NCI-H1930 (cell line): ENCODE measurements at regions not wholly inside any gene's neighbourhood (a gene's known extent, or its start where the extent isn't known, plus 50 kb on each side); places are given as distances from the start of the nearest gene placed in this dataset.

Source experiments
- DNase-seq, 2 experiments: peaks; one replicate each; lab custom pipeline; 2025; lab: John Stamatoyannopoulos, UW

DNA sequence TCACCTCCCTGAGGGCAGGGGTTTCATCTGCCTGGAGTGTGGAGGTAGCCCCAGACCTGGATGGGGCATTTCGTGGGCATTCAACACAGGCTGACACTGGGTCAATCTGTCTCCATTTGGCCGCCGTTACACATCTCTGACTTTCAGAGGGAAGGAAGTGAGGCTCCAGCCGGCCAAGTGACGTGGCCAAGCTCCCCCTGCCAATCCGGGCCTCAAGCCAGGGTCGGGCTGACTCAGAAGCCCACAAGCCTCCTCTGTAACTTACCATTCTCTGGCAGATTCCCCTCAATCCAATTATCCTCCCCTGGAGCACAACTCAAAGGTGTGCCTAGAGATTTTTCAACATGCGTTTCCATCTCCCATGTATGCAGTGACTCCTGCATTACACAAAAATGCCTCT is 227.6 kb downstream of the KLF13 start:
- no peak for DNase-seq

DNA sequence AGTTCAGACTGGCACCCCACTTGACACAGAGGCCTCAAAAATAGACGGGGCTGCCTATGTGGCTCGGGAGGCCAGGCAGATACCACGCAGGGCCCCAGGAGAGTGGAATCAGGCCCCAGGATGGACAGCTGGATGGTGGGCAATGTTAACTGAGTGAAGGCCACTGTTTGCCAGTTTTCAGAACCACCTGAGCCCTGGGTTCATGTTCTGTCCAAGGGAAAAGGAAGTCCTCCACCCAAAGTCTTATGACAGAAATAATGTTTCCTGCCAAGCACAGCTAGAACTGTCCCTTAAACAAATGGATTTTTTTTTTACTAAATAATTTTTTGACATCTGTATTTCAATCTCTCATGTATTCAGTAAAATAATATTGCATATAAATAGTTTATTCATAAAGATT is 228.4 kb downstream of the KLF13 start:
- DNase-seq, result no peak

GRCh38 chr15:31556494-31557150 is 230.0 kb downstream of the KLF13 start:
- no peak for DNase-seq

DNA sequence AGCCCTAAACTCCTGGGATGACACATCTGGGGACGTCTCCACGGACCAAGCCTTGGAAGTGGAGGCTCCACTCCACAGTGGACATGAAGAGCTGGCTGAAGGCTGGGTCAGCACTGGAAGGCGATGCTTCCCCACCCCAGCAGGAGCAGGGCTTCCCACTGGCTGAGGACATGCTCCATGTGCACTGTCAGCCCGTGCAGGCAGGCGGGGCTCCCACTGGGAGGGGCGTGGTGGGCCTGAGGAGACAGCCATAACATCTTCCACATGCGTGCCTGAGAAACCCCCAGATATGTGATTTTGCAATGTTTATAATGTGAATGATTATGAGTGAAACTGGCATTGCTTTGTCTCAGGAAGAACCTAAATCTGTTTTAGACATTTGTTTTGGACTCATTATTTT is 231.3 kb downstream of the KLF13 start:
- no peak for DNase-seq

DNA sequence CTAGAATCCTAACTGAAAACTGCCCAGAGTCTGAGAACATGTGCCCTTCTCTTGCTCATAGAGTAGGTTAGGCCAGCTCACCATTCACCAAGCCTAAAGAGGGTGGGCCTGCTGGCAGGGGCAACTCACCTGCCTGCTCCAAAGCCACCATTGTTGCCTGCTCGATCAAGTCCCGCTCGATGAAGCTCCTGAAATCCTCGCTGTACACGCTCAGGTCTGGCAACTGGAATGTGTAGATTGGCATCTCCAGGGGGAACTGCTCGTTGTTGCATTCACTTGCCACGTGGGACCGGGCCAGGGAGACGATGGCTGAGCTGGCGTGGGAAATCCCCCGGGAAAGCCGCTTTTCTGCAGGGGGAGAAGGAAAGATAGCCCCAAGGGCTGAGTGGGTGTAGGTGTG is 232.2 kb downstream of the KLF13 start:
- DNase-seq, result no peak

DNA sequence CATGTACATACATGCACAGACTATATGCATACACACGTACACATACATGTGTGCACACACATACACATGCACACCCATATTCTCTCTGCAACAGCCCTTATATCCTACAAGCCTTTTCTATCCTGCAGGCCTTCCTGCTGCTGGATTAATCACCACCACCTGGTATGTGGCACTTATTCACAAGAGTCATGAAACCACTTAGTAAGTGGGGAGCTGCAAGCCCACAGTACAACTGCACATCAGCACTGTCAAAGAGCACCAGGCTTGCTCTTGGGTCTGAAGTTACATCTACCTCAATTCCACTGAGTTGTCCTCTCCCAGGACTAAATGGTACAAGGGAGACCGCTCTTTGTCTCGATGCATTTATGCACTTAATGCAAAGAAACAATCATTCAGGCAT is 233.2 kb downstream of the KLF13 start:
- DNase-seq, result no peak

- no peak for DNase-seq
Measured at GRCh38 chr15:31560643-31561042, 234.0 kb downstream of the KLF13 start.

- no peak for DNase-seq
Measured at GRCh38 chr15:31561156-31561555, 234.5 kb downstream of the KLF13 start.

DNA sequence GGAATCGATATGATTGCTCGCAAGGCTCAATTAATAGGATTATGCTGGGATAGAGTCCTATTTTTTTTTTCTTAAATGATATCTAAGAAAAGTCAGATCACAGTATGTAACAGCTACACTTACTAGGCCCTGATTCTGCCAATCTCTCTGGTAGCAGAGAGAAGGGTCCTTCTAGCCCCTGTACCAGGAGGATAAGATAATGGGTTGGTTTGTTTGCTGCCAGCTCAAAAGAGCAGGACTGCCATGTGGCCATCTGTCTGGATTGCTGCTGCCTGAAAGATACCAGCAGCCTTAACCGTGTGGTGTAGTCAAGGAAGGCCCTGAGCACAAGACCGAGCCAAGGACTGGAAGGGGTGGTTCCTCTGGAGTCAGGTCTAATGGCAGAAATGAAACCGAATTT is 236.4 kb downstream of the KLF13 start:
- DNase-seq, result no peak

DNA sequence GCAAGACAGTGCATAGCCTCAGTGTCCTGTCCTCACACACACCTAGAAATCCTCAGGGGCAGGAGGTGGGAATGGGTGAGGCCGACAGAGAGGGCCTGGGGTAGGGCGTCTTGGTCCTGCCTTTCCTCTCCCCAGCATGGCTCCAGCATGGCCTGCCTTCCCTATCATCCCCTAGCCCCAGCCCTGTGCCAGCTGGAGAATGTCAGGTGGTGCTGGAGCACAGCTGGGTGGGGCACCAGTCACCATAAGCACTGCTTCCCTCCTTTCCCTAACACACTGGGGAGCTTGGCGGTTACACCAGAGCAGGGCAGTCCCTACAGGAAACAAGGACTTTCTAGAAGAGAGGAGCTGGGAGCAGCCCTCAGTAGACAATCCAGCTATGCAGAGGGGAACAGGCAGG is 236.8 kb downstream of the KLF13 start:
- DNase-seq, result no peak

- no peak for DNase-seq
Measured at GRCh38 chr15:31567861-31568260, 241.2 kb downstream of the KLF13 start.

DNA sequence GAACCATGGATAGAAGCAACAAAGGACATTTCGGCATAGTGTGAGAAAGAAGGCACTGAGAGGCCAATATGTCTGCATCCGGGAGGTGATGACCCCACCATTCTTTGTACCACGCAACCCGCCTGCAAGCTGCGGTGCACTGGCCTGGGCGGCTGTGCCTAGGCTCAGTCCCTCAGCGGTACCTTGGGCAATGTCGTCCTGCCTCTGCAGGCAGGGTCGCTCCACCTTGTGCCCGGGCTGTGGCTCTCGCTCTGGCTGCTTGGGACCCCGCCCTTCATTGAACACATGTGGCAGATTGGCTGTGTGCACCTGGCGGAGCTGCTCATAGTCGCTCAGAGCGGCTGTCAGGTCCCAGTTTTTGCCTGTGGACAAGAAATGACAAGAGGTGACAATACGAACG is 243.2 kb downstream of the KLF13 start:
- no peak for DNase-seq

DNA sequence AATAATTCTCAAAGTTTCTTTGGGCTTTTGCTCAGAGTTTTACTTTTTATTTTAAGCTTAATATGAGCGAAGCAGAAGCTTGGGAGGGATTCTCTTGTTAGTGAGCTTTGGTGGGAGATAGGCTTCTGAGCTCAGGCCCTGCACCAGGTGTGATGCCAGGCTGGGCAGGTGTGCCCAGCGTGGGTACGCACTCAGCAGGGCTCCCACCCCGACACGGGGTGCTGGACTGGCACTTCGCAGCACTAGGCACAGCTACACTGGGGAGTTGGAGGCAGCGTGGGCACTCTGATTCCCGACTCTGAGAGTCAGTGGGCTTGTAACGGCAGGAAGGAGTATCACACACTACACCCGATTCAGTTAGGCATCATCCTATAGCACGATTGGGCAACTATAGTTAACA is 244.0 kb downstream of the KLF13 start:
- no peak for DNase-seq

DNA sequence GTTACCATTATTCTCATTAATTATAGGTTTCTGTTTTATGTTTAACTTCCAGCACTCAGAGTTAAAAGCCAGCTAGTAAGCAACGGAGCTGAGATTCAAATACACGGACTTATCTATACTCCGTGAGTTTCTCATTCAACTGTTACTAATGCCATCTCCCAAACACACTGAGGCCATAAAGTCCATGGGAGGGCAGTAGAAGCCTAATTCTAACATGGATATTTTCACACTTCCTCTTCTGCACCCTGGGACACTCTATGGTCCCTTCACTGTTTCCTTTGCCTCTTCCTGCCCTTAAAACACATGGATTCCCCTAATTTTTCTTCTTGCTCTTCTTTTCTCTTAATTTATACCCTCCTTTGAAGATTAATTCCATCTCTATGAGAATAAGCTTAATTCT is 245.0 kb downstream of the KLF13 start:
- no peak for DNase-seq

GRCh38 chr15:31573759-31574158 is 247.1 kb downstream of the KLF13 start:
- no peak for DNase-seq

- DNase-seq, result no peak
Measured at GRCh38 chr15:31574766-31575165, 248.1 kb downstream of the KLF13 start.

GRCh38 chr15:31577108-31577507 is 250.5 kb downstream of the KLF13 start:
- no peak for DNase-seq

DNA sequence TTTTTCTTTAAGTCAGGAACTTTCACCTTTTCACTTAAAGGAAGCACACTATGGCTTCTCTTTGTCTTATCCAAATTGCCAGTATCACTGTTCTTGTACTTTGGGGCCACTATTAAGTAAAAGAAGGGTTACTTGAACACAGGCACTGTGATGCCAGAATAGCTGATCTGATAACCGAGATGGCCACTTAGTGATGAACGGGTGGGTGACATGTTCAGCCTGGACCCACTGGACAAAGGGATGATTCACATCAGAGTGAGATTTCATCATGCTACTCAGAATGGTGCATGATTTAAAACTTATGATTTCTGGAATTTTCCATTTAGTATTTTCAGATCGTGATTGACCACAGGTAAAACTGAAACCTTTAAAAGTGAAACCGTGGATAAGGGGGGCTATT is 252.6 kb downstream of the KLF13 start:
- no peak for DNase-seq

DNA sequence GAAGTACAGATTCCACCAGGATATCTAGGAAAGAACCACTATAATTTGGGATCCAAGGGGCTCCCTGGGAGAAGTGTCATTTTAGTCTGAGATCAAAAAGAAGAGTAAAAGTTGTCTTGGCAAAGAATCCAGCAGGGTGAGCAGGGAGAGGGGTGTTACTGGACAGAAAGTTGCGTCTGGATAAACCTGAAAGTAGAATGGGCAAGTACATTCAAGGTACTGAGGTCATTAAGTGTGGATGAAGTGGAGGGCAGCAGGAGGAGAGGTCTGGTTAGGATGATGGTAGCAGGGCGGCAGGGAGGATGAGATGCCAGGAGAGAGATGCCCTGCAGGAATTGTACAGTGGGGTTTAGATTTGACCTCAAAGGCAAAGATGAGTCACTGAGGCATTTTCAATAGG is 253.3 kb downstream of the KLF13 start:
- DNase-seq, result no peak

GRCh38 chr15:31584195-31584594 is 257.6 kb downstream of the KLF13 start:
- DNase-seq, result no peak

GRCh38 chr15:31585240-31585639 is 258.6 kb downstream of the KLF13 start:
- DNase-seq, result no peak

- DNase-seq, result no peak
Measured at GRCh38 chr15:31586841-31587240, 260.2 kb downstream of the KLF13 start.

- no peak for DNase-seq
Measured at GRCh38 chr15:31587583-31587982, 260.9 kb downstream of the KLF13 start.

DNA sequence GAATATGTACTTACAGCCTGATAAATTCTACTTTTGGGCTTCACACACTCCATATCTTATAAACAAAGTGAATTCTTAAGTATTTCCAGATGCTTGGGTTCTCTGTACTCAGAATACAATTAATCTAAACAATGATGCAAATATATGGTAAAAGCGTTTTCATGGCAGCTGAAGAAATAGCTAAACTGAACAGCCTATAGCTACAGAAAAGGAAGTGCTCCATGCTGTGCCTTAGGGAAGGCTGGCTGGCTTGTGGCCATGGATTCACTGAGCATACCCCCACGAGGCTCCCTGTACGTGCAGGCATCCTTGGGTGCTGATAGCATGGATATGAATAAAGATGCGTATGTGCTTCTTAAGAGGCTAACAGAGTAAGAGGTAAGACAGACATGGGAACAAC is 264.0 kb downstream of the KLF13 start:
- no peak for DNase-seq

GRCh38 chr15:31591908-31592307 is 265.3 kb downstream of the KLF13 start:
- no peak for DNase-seq
